Fibroblast of lung (primary cell): ENCODE measurements at regions not wholly inside any gene's neighbourhood (a gene's known extent, or its start where the extent isn't known, plus 50 kb on each side); places are given as distances from the start of the nearest gene placed in this dataset.

Source experiments
- EZH2 ChIP-seq: IDR thresholded peaks from 2 replicates; pipeline ENCODE4 v1.5.1; 2012; ENCODE audit warnings: low read length, control low read depth, mild to moderate bottlenecking; ENCODE audit errors: missing control alignments
- TF ChIP-seq, protein P1 (sequence below), 2 donors: IDR thresholded peaks in 1 of 2; conservative IDR thresholded peaks in 1 of 2; 1 replicate in 1 of 2; 2 replicates in 1 of 2; pipeline ENCODE4 v1.5.1; 2011 to 2012; ENCODE audit warnings: low read length in 2 of 2, control low read depth in 1 of 2, inconsistent platforms in 1 of 2, low read depth in 1 of 2, mild to moderate bottlenecking in 1 of 2

DNA sequence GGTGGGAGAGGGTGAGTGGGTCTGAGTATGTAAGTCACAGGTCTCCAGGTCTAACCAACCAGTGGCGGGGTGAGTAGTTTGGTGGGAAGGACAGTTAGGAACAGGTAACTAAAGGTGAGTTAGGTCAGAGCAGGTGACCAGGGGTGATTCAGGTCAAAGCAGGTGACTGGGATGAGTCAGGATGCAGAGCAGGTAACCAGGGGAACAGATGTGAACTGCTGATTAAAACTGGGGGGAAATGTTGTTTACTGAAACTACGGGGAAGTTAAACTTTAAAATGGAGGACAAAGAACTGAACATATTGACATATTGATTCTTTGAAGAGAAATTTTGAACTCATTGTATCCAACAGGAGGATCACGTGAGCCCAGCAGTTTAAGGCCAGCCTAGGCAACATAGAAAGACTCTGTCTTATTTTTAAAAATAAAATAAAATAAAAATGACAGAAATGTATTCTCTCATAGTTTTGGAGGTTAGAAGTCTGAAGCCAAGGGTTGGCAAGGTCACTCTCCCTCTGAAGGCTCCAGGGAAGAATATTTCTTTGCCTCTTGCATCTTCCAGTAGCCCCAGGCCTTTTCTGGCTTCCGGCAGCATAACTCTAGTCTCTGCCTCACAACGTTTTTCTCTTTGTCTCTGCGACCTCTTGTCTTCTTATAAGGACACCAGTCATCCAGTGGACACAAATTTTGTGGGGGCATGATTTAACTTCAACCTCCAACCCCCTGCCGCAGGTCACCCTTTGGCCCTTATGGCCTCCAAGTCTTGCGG is 64.3 kb upstream of the TINAGL1 start:
- TF ChIP-seq, protein P1, sequence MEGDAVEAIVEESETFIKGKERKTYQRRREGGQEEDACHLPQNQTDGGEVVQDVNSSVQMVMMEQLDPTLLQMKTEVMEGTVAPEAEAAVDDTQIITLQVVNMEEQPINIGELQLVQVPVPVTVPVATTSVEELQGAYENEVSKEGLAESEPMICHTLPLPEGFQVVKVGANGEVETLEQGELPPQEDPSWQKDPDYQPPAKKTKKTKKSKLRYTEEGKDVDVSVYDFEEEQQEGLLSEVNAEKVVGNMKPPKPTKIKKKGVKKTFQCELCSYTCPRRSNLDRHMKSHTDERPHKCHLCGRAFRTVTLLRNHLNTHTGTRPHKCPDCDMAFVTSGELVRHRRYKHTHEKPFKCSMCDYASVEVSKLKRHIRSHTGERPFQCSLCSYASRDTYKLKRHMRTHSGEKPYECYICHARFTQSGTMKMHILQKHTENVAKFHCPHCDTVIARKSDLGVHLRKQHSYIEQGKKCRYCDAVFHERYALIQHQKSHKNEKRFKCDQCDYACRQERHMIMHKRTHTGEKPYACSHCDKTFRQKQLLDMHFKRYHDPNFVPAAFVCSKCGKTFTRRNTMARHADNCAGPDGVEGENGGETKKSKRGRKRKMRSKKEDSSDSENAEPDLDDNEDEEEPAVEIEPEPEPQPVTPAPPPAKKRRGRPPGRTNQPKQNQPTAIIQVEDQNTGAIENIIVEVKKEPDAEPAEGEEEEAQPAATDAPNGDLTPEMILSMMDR (conservative IDR thresholded peaks at IDR 0.05 in 1 of 2, IDR thresholded peaks at IDR 0.05 in 1 of 2; ENCODE audit: low read depth in 1 of 2, low read length in 2 of 2), result no peak
- TF ChIP-seq EZH2, result no peak
